MM.1S (cell line): ENCODE measurements at regions not wholly inside any gene's neighbourhood (a gene's known extent, or its start where the extent isn't known, plus 50 kb on each side); places are given as distances from the start of the nearest gene placed in this dataset.
"Not testable (repeated sequence)": the region's sequence is repeated elsewhere in the genome, so short reads cannot be mapped to it uniquely, and the experiment has no call there.

Experiments
- DNase-seq: peaks from one replicate; pipeline ENCODE4 v3.0.0-alpha.2; 2015
- H2AFZ ChIP-seq: fragments of 300-600 bp; sonication (generic); 2 replicates; pipeline ENCODE4 v1.6.0; 2016; ENCODE audit warnings: antibody characterized with exemption, low read length
- H3F3A ChIP-seq: fragments of 300-600 bp; sonication (generic); 2 replicates; pipeline ENCODE4 v1.6.1; 2016; ENCODE audit warnings: mild to moderate bottlenecking, antibody characterized with exemption, low read length, moderate library complexity, mixed read lengths; ENCODE audit not compliant: insufficient read depth
- H3K27ac ChIP-seq: fragments of 300-600 bp; sonication (generic); 2 replicates; pipeline ENCODE4 v1.5.1; 2016; ENCODE audit warnings: mild to moderate bottlenecking, low read length
- H3K27me3 ChIP-seq: fragments of 300-600 bp; sonication (generic); replicated peaks from 2 replicates; pipeline ENCODE4 v1.6.0; 2016; ENCODE audit warnings: low read length; ENCODE audit not compliant: insufficient read depth
- H3K36me3 ChIP-seq: fragments of 300-600 bp; sonication (generic); replicated peaks from 2 replicates; pipeline ENCODE4 v1.6.1; 2016; ENCODE audit warnings: mild to moderate bottlenecking, low read length, mixed read lengths; ENCODE audit not compliant: insufficient read depth
- H3K4me1 ChIP-seq: fragments of 300-600 bp; sonication (generic); 2 replicates; pipeline ENCODE4 v1.6.1; 2016; ENCODE audit warnings: low read length, mixed read lengths
- H3K4me2 ChIP-seq: fragments of 300-600 bp; sonication (generic); 2 replicates; pipeline ENCODE4 v1.6.0; 2016; ENCODE audit warnings: low read depth, low read length
- H3K4me3 ChIP-seq: fragments of 300-600 bp; sonication (generic); 2 replicates; pipeline ENCODE4 v1.5.1; 2016; ENCODE audit warnings: low read length, mixed read lengths
- H3K79me2 ChIP-seq: fragments of 300-600 bp; sonication (generic); 2 replicates; pipeline ENCODE4 v1.6.1; 2016; ENCODE audit warnings: mixed run types, low read length, mixed read lengths
- H3K9ac ChIP-seq: fragments of 300-600 bp; sonication (generic); 2 replicates; pipeline ENCODE4 v1.6.1; 2016; ENCODE audit warnings: low read length, mixed read lengths
- H3K9me2 ChIP-seq: fragments of 300-600 bp; sonication (generic); replicated peaks from 2 replicates; pipeline ENCODE4 v1.6.1; 2016; ENCODE audit warnings: mild to moderate bottlenecking, low read length, mixed read lengths; ENCODE audit not compliant: insufficient read depth
- H3K9me3 ChIP-seq: fragments of 300-600 bp; sonication (generic); replicated peaks from 2 replicates; pipeline ENCODE4 v1.6.1; 2016; ENCODE audit warnings: mild to moderate bottlenecking, low read length, mixed read lengths; ENCODE audit not compliant: insufficient read depth
- H4K20me1 ChIP-seq: fragments of 300-600 bp; sonication (generic); 2 replicates; pipeline ENCODE4 v1.6.1; 2016; ENCODE audit warnings: mild to moderate bottlenecking, low read length, moderate library complexity, mixed read lengths; ENCODE audit not compliant: insufficient read depth
- CTCF ChIP-seq: fragments of 300-600 bp; sonication (generic); IDR thresholded peaks from 2 replicates; pipeline ENCODE4 v1.5.1; 2016; ENCODE audit warnings: antibody characterized with exemption, low read length, mixed read lengths
- EZH2 ChIP-seq: fragments of 300-600 bp; sonication (generic); optimal IDR thresholded peaks from 2 replicates; pipeline ENCODE3; 2017; ENCODE audit warnings: low read depth, mild to moderate bottlenecking, antibody characterized with exemption, low read length, mixed read lengths
- EZH2phosphoT487 ChIP-seq: fragments of 300-600 bp; sonication (generic); IDR thresholded peaks from 2 replicates; pipeline ENCODE4 v1.6.1; 2018; ENCODE audit warnings: antibody characterized with exemption, low read length

GRCh38 chr2:188788621-188789020 is 185.6 kb upstream of the COL3A1 start:
- H3K9me2 ChIP-seq, result no peaks in the 10 kb centered on the region
- H3K4me2 ChIP-seq, result no peak overlapping the region
- no peaks in the 10 kb centered on the region for H3K79me2 ChIP-seq
- no peak for TF ChIP-seq CTCF
- TF ChIP-seq EZH2phosphoT487, result no peak
- no peak for TF ChIP-seq EZH2
- H4K20me1 ChIP-seq, result no peaks in the 10 kb centered on the region
- H3F3A ChIP-seq, result no peaks in the 10 kb centered on the region
- DNase-seq, result no peak
- no peak overlapping the region for H3K9ac ChIP-seq
- no peak overlapping the region for H3K4me3 ChIP-seq
- H3K27ac ChIP-seq, result no peak overlapping the region
- H3K36me3 ChIP-seq, result no peaks in the 10 kb centered on the region
- no peak overlapping the region for H2AFZ ChIP-seq
- no peaks in the 10 kb centered on the region for H3K9me3 ChIP-seq
- H3K27me3 ChIP-seq, result no peaks in the 10 kb centered on the region
- no peaks in the 10 kb centered on the region for H3K4me1 ChIP-seq

DNA sequence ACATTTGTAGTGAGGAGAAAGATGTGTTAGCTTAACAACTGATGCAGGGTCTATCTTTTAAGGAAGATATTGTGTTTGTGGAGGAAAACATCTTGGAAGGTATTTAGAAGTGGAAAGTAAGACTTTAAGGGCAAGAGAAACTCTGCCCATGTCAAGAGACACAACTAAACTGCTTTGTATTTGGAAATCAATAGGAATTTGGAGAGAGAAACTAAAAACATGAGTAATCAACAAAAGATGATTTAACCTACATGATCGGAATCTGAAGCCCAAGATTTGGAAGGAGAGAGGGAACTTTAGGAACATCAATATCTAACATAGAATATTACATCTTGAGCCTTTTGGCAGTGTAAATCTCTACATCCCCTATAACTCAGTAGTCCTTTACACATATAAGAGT is 184.2 kb upstream of the COL3A1 start:
- Histone ChIP-seq H3K9me3 (no peaks in the 10 kb centered on the region), H3K4me3 (no peak overlapping the region), H3F3A (no peaks in the 10 kb centered on the region), H3K36me3 (no peaks in the 10 kb centered on the region), H2AFZ (no peak overlapping the region), H3K4me1 (no peaks in the 10 kb centered on the region), H3K27ac (no peak overlapping the region), H3K9ac (no peak overlapping the region), H3K4me2 (no peak overlapping the region), H4K20me1 (no peaks in the 10 kb centered on the region), H3K9me2 (no peaks in the 10 kb centered on the region), H3K27me3 (no peaks in the 10 kb centered on the region), H3K79me2 (no peaks in the 10 kb centered on the region)
- no peak for DNase-seq
- TF ChIP-seq EZH2phosphoT487 (no peak), EZH2 (no peak), CTCF (no peak)

- not testable (repeated sequence) for H3K4me3 ChIP-seq, H4K20me1 ChIP-seq, H3K4me1 ChIP-seq, H3K27me3 ChIP-seq, DNase-seq, H3K27ac ChIP-seq, H3K9me2 ChIP-seq, H3F3A ChIP-seq, H3K36me3 ChIP-seq, H3K9me3 ChIP-seq, H3K79me2 ChIP-seq, H3K4me2 ChIP-seq, H3K9ac ChIP-seq, H2AFZ ChIP-seq
Measured at GRCh38 chr2:188794453-188794852, 179.7 kb upstream of the COL3A1 start.

GRCh38 chr2:188795762-188796161 is 178.4 kb upstream of the COL3A1 start:
- H2AFZ ChIP-seq, result no peak overlapping the region
- H3K4me1 ChIP-seq, result no peaks in the 10 kb centered on the region
- no peak overlapping the region for H3K27ac ChIP-seq
- no peak overlapping the region for H3K4me3 ChIP-seq
- H3K79me2 ChIP-seq, result no peaks in the 10 kb centered on the region
- H3K36me3 ChIP-seq, result no peaks in the 10 kb centered on the region
- no peaks in the 10 kb centered on the region for H3F3A ChIP-seq
- no peaks in the 10 kb centered on the region for H4K20me1 ChIP-seq
- H3K9ac ChIP-seq, result no peak overlapping the region
- H3K27me3 ChIP-seq, result no peaks in the 10 kb centered on the region
- TF ChIP-seq CTCF (no peak), EZH2 (no peak), EZH2phosphoT487 (no peak)
- no peaks in the 10 kb centered on the region for H3K9me2 ChIP-seq
- DNase-seq, result no peak
- no peaks in the 10 kb centered on the region for H3K9me3 ChIP-seq
- H3K4me2 ChIP-seq, result no peak overlapping the region
